LNCAP (cell line): ENCODE measurements at regions not wholly inside any gene's neighbourhood (a gene's known extent, or its start where the extent isn't known, plus 50 kb on each side); places are given as distances from the start of the nearest gene placed in this dataset.

ENCODE experiments used
- TF ChIP-seq, protein P1 (sequence below): fragments of 450-650 bp; IDR thresholded peaks from 2 replicates; pipeline ENCODE4 v1.5.1; 2017; ENCODE audit warnings: mild to moderate bottlenecking

DNA sequence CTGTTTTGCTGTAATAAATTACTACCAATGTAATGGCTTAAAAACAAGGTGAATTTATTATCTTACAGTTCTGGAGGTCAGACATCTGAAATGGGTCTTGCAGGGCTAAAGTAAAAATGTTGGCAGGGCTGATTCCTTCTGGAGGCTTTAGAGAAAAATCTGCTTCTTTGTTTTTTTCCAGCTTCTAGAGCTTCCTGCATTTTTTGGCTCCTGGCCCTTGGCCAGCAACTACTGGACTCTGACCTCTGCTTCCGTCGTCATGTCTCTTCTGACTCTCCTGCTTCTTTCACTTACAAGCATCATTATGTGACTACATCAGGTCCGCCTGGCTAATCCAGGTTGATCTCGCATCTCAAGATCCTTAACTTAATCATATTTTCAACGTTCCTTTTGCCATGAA is 350.9 kb downstream of the S1PR1 start:
- TF ChIP-seq, protein P1, sequence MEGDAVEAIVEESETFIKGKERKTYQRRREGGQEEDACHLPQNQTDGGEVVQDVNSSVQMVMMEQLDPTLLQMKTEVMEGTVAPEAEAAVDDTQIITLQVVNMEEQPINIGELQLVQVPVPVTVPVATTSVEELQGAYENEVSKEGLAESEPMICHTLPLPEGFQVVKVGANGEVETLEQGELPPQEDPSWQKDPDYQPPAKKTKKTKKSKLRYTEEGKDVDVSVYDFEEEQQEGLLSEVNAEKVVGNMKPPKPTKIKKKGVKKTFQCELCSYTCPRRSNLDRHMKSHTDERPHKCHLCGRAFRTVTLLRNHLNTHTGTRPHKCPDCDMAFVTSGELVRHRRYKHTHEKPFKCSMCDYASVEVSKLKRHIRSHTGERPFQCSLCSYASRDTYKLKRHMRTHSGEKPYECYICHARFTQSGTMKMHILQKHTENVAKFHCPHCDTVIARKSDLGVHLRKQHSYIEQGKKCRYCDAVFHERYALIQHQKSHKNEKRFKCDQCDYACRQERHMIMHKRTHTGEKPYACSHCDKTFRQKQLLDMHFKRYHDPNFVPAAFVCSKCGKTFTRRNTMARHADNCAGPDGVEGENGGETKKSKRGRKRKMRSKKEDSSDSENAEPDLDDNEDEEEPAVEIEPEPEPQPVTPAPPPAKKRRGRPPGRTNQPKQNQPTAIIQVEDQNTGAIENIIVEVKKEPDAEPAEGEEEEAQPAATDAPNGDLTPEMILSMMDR, result no peak

DNA sequence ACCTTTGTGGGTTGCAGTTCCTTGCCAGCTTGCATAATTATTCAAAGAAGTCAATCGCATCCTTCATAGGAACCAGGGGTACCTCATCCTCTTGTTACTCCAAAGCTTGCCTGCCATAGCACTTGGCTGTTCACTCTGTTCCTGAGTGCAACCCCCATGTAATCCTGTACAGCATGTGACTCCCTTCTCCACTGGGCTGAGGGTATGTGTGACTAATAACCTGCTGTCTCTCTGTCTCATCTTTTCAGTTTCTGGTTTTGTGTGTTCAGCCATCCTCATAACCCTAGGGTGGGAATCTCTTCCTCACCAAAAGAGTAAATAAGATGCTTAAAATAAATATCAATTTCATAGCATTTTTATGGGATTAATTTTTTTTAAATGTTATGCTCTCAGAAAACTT is 351.9 kb downstream of the S1PR1 start:
- TF ChIP-seq, protein P1, result no peak

DNA sequence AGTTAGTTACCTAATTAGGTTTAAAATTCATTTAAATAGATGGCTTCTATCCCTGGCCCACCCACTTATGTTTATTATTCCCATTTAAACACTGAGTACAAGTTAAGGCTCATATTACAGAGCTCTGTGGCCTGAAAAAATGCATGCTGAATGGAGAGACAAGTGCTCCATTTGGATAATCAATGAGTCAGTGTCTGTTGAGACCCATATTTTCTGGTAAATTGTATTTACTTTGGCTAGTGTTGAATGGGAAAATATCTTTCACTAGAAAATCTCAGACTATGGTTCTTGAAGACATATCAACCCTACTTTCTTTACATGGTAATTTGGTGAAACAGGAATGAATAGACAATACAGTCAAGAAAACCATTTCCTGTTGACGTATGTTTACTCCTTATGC is 356.0 kb downstream of the S1PR1 start:
- TF ChIP-seq, protein P1, result no peak

DNA sequence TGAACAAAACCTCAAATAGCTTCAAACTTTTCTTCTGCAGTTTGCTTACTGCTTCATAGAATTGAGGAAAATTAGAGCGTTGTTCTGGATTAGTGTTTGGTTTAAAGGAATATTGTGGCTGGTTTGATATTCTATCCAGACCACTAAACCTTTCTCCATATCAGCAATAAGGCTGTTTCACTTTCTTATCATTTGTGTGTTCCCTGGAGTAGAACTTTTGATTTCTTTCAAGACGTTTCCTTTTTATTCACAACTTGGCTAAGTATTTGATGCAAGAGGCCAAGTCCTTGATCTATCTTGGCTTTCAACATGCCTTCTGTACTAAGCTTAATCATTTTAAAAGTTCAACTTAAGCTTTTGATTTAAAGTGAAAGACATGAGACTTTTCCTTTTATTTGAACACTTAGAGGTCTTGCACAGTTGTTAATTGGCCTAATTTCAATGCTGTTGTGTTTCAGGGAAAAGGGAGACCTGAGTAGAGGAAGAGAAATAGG is 359.1 kb downstream of the S1PR1 start:
- TF ChIP-seq, protein P1, result no peak

DNA sequence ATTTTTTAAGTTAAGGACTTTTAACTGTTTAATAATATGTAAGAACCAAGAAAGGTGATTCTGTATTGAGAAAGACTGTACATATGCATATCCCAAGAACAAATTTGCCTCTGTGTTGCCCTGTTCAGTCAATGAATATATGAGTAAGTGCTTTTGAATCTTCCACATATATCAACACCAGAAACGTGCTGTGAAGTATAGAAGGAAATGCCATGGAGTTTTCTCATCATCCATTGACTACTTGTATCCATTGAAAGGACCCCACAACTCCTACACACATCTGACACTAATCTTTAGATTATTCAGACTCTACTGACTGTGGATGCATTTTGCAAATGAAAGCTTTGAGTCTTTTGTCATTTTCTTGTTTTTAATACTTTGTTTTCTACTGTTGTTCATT is 366.9 kb downstream of the S1PR1 start:
- TF ChIP-seq, protein P1, result no peak

DNA sequence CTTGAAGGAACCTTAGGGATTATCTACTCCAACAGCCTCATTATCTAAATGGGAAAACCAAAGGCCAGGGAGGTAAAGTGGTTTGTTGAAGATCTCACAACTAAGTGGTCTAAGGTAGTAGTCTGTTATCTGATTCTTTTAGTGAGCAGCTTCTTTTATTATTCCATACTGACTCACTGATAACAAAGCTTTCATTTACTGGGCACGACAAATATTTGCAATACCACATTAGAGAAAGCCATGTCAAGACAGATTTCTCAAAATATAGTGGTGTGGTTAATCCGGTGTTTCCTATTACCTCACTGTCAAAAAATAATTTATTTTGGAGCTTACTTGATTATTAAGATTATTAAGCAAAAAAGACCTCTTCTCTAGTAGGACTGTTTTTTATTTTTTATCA is 369.1 kb downstream of the S1PR1 start:
- TF ChIP-seq, protein P1, result no peak

DNA sequence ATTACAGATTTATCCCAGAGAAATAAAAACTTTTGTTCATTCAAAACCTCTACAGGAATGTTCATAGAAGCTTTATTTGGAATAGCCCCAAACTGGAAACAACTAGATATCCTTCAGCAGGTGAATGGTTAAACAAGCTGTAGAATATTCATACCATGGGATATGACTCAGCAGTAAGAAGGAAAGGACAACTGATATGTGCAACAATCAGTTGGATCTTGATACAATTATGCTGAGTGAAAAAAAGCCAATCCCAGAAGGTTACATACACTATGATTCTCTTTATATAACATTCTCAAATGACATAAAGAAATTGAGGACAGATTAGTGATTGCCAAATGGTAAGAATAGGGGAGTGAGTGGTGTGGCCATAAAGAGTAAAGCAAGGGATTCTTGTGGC is 376.7 kb downstream of the S1PR1 start:
- TF ChIP-seq, protein P1, result no peak

DNA sequence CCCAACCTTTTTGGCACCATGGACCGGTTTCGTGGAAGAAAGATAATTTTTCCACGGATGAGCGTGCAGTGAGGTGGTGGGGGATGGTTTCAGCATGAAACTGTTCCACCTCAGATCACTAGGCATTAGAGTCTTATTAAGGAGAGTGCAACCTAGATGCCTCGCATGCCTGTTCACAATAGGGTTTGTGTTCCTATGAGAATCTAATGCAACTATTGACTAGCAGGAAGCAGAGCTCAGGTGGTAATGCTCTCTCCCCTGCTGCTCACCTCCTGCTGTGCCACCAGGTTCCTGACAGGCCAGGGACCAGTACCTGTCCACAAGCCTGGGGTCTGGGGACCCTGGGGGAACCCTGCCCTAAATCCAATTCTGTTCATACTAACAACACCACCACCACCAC is 377.8 kb downstream of the OLFM3 start:
- TF ChIP-seq, protein P1, result no peak
